PFSK-1 (cell line): ENCODE measurements at regions not wholly inside any gene's neighbourhood (a gene's known extent, or its start where the extent isn't known, plus 50 kb on each side); places are given as distances from the start of the nearest gene placed in this dataset.

Experiments used
- FOXP2 ChIP-seq: optimal IDR thresholded peaks from 2 replicates; pipeline ENCODE3; 2011; ENCODE audit warnings: borderline replicate concordance, control low read depth, inconsistent platforms; ENCODE audit not compliant: insufficient read depth; ENCODE audit errors: extremely low read length, extremely low read depth
- POLR2AphosphoS5 ChIP-seq: IDR thresholded peaks from 2 replicates; pipeline ENCODE4 v1.6.1; 2012; ENCODE audit warnings: low read depth, mild to moderate bottlenecking, control low read depth, low read length, moderate library complexity

DNA sequence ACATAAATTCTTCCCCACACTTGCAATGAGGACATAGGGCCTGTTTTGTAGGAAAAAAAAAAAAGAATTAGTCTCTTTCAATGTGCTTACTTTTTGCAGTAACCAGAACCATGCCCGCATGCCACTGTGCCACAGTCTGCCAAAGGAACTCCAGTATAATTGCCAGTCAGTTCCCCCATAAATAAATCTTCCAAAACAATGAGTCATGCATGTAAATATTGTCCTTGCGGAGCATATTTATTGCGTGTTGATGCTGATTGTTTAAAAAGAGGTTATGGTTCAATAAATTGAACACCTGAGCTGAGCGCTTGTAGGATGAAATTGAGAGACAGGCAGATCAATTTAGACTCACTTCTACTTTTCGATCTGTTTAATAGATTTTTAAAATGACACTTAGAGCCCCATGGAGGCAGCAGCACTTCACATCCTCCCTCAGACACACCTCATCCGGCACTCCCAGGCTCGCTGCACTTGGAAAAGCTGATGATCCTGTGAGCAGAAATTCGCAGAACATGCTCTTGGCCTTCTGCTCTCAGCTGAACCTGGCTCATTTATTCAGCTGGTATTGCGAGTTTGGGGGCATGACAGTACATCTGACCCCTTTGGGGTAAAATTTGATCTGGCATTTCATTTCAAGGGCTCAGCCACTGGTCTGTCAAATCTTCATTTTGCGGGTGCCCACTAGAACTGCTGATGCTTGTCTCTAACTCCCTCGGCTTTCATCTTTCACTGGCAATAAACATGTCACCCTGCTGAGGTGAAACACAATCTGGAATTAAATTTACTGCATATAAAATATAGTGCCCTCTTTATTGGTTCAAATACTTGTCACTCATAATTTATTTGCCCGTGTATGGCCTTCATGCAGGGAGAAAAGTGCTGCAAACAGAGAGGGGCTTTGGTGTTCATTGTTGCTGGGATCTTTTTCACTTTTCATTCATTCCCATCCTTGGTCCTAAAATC lies 371.1 kb upstream of the POU3F2 start:
- TF ChIP-seq POLR2AphosphoS5 = no peak
- no peak for TF ChIP-seq FOXP2
